Skin of body (tissue), 1 donor: ENCODE measurements at regions not wholly inside any gene's neighbourhood (a gene's known extent, or its start where the extent isn't known, plus 50 kb on each side); places are given as distances from the start of the nearest gene placed in this dataset.
"Not testable (repeated sequence)": the region's sequence is repeated elsewhere in the genome, so short reads cannot be mapped to it uniquely, and the experiment has no call there.

Experiments used
- DNase-seq: peaks from one replicate; lab custom pipeline; 2025; lab: John Stamatoyannopoulos, UW

- DNase-seq = no peak
These were observed 251.1 kb downstream of the GLUD2 start for GRCh38 chrX:121298499-121298898.

- DNase-seq = no peak
These were observed 253.9 kb downstream of the GLUD2 start for GRCh38 chrX:121301356-121301755.

DNA sequence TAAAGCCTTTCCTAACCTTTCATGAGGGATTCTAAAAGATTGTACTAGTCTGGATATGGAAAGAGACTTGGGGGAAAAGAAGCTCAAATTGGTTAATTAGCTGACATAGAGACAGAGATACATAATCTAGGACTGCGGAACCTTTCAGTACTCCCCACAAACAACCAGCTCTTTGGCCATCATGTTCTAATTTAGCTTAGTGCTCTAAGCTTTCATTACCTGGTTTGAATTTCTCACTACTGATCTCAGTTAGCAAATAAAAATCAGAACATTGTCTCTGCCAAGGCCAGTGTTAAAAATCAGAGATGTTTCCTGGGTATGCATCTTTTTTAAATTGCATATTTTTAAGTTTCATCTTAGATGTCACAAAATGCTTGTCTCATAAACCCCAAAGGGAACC is 254.4 kb downstream of the GLUD2 start:
- DNase-seq = no peak

DNA sequence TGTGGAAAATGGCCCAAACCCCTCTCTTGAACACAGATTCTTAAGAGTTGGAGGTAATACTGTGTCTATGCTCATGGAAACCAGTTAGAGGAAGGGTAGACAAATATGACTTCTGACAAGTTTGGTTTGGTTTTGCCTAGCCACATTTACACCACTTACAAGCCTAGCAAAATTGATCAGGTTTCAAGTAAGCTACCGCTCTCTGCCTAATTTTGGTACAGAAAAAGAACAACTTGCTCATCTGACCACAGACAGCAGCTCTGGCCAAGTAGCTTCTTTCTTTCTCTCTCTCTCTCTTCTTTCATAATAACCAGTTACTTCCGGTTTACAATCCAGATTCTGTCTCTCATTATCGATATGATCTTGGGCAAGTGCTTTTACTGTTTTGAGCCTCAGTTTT is 260.0 kb downstream of the GLUD2 start:
- no peak for DNase-seq

DNA sequence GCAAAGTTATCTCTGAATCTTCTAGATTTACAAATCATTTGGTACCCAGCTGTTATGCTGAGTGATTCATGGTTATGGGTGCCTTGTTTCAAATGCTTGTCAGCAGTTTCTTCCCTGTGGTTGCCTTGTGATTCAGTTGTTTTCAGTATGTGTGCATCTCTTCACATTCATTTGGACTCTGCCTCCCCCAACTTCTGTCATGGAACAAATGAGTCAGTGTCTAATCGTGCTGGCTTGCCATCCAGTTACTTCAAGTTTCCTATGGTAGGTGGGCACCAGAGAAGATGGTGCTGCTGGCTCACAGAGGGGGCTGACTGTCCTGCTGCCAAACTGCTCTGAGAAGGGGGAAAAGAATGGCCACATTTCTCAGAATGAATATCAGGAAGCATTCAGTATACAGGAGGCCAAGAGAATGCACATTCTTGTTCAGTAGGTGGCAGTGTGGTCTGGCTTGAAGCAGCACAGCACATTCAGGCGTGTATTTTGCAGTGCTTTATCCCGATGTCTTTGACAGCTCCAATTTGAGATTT is 260.9 kb downstream of the GLUD2 start:
- peak; percentile 45 for DNase-seq

- no peak for DNase-seq
These were observed 263.4 kb downstream of the GLUD2 start for GRCh38 chrX:121310820-121311219.

- DNase-seq = no peak
These were observed 273.0 kb downstream of the GLUD2 start for GRCh38 chrX:121320441-121320840.

DNA sequence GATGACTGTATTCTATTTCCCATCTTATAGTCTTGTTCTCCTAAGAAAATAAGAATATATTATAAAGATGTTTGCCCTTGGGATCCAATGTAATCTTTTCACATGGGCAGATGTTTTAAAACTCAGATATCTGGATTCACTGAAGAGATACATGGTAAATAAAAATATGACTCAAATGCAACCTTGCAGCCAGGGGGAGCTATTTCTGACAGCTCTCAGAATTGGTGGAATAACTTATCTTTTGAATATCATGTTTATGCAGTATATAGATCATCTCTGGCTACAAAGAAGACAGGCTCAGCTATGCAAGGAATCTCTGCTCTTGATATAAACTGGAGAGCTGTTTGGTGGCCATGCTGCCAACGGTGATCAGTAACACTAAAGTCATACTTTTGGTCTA is 274.7 kb downstream of the GLUD2 start:
- DNase-seq = no peak

GRCh38 chrX:121323337-121323736 is 275.9 kb downstream of the GLUD2 start:
- DNase-seq = no peak

DNA sequence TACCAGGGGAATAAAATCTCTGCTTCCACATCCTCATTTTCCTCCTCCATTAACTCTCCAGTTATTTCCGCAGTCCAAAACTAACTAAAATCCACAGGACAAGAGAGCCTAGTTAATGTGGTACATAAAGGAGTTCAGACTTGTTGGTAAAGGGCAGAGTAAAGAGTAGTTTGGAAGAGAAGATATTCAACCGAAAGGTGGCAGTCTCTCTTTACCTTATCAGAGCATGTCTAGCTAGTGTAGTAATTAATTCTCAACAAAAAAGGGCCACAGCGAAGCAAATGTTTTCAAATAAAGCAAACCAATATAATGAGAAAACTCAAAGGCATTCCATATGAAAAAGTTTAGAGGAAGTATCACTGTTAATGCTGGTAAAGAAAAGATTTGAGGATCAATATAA is 286.5 kb downstream of the GLUD2 start:
- DNase-seq = no peak

GRCh38 chrX:121336831-121337421 is 289.5 kb downstream of the GLUD2 start:
- DNase-seq = no peak

GRCh38 chrX:121337816-121338215 is 290.4 kb downstream of the GLUD2 start:
- no peak for DNase-seq

GRCh38 chrX:121349263-121349662 is 301.9 kb downstream of the GLUD2 start:
- no peak for DNase-seq

GRCh38 chrX:121356139-121356849 is 308.9 kb downstream of the GLUD2 start:
- no peak for DNase-seq

GRCh38 chrX:121356850-121357171 is 309.4 kb downstream of the GLUD2 start:
- DNase-seq = no peak

DNA sequence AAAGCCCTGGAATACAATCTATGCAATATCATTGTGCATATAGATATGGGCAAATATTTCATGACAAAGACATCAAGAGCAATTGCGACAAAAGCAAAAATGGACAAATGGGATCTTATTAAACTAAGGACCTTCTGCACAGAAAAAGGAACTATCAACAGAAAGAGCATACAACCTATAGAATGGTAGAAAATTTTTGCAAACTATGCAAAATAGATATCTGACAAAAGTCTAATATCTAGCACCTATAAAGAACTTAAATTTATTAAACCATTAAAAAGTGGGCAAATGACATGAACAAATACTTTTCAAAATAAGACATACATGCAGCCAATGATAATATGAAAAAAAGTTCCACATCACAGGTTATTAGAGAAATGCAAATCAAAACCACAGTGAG is 312.9 kb downstream of the GLUD2 start:
- no peak for DNase-seq

DNA sequence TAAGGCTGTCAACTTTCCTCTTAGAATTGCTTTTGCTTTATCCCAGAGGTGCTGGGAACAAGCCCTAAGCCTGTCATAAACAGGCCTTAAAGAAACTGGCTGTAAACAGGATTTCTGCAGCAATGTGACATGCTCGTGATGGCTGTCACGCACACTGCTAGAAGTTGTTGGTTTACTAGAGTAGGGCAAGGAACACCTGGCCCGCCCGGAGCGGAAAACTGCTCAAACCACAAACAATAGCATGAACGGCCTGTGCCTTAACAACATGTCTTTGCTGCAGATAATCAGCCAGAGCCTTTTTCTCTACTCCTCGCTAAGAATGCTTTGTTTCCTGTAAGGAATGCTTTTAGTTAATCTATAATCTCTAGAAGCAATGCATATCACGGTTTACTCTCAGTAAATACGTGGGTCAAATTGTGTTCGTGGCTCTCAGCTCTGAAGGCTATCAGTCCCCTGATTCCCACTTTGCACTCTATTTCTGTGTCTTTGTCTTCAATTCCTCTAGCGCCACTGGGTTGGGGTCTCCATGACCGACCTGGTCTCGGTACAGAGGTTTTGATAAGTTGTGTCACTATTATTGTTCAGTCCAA is 318.3 kb downstream of the GLUD2 start:
- no peak for DNase-seq

DNA sequence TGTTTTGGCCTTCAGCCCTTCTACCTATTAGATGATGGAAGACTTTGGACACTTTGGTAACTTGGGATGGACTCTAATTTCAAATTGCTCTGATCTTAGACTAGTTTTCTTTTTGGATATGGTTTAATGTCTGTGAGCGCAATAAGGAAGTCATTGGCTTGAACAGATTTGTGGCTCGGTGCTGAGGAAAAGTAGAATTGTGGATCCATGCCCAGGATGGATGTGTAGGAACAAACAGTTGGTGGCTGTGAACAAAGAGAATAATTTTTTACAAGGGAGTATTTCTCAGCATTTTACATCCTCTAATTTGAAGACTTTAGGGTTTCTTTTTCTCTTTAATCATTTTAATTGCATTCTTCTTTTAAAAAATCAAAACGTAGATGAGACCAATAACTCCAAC is 327.1 kb downstream of the GLUD2 start:
- DNase-seq = no peak

GRCh38 chrX:121381915-121382314 is 334.5 kb downstream of the GLUD2 start:
- DNase-seq = not testable (repeated sequence)

GRCh38 chrX:121389976-121390714 is 342.7 kb downstream of the GLUD2 start:
- no peak for DNase-seq

- no peak for DNase-seq
These were observed 358.4 kb downstream of the GLUD2 start for GRCh38 chrX:121405826-121406225.

DNA sequence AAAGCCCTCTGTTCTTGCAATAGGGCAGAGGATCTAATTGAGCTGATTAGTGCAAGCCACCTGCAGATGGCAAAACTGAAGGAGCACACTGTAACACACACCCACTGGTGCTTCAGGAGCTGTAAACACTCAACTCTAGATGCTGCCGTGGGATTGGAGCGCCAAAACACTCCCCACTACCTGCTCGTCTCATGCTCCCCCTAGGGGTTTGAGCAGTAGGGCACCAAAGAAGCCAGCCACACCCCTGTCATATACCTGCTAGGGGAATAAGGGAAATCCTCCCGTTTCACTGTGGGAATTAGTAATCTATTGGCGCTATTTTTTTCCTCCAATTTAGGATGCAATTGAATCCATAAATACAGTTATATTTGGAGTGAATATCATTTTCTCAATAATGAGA is 360.2 kb downstream of the GLUD2 start:
- DNase-seq = no peak
